Uterus (tissue), 3 donors: ENCODE measurements at regions not wholly inside any gene's neighbourhood (a gene's known extent, or its start where the extent isn't known, plus 50 kb on each side); places are given as distances from the start of the nearest gene placed in this dataset.
"Not testable (repeated sequence)": the region's sequence is repeated elsewhere in the genome, so short reads cannot be mapped to it uniquely, and the experiment has no call there.

Experiments used
- DNase-seq, 2 donors: peaks; one replicate each; pipeline ENCODE4 v3.0.0-alpha.2; 2019 to 2020
- H3K27ac ChIP-seq, 2 donors: fragments of 200-600 bp; sonication (generic); 1 replicate in 1 of 2; 2 replicates in 1 of 2; pipeline ENCODE4 v1.5.1; 2016 to 2018
- H3K27me3 ChIP-seq, 2 donors: fragments of 200-600 bp; sonication (generic); one replicate each; pipeline ENCODE4 v1.5.1; 2018 to 2019; ENCODE audit warnings: control low read depth in 1 of 2
- H3K36me3 ChIP-seq, 2 donors: fragments of 200-600 bp; sonication (generic); one replicate each; pipeline ENCODE4 v1.5.1; 2019; ENCODE audit warnings: control low read depth in 1 of 2
- H3K4me1 ChIP-seq, 2 donors: fragments of 200-600 bp; sonication (generic); one replicate each; pipeline ENCODE4 v1.5.1; 2018 to 2019; ENCODE audit warnings: control low read depth in 1 of 2
- H3K4me3 ChIP-seq, 2 donors: fragments of 200-600 bp; sonication (generic); 1 replicate in 1 of 2; 2 replicates in 1 of 2; pipeline ENCODE4 v1.5.1; 2018 to 2019; ENCODE audit warnings: mild to moderate bottlenecking in 1 of 2
- H3K9me3 ChIP-seq, 2 donors: fragments of 200-600 bp; sonication (generic); one replicate each; pipeline ENCODE4 v1.5.1; 2019; ENCODE audit warnings: control low read depth in 1 of 2
- POLR2A ChIP-seq, 2 donors: fragments of 450-650 bp; IDR thresholded peaks; one replicate each; pipeline ENCODE4 v1.6.1; 2016; ENCODE audit warnings: antibody characterized with exemption in 2 of 2, mild to moderate bottlenecking in 1 of 2, moderate library complexity in 1 of 2
- intact Hi-C: fragments of 100-400 bp; cut with DNase I; formaldehyde crosslinking; loops from one replicate; pipeline ENCODE4 v1.15.1; 2023; ENCODE audit warnings: low total_unique reads
- TF ChIP-seq, protein P1 (sequence below), 4 experiments: fragments of 200-600 bp in 2 of 4; fragments of 450-650 bp in 2 of 4; sonication (generic) in 2 of 4; IDR thresholded peaks; one replicate each; pipeline ENCODE4 v1.5.1; 2016 to 2019; ENCODE audit warnings: antibody characterized with exemption in 4 of 4, mild to moderate bottlenecking in 2 of 4, moderate library complexity in 1 of 4
- donor health status: DM: yes; HTN: yes; CAD: no.

GRCh38 chr1:30444850-30445249 lies 278.5 kb downstream of the MATN1 start:
- no peaks in the 10 kb centered on the region for H3K27me3 ChIP-seq
- no peaks in the 10 kb centered on the region for H3K36me3 ChIP-seq
- intact Hi-C loops: no loop called here
- no peaks in the 10 kb centered on the region for H3K4me1 ChIP-seq
- H3K4me3 ChIP-seq: no peak overlapping the region
- no peak overlapping the region for H3K27ac ChIP-seq
- H3K9me3 ChIP-seq: no peaks in the 10 kb centered on the region
- no peak for DNase-seq
- TF ChIP-seq POLR2A (IDR thresholded peaks at IDR 0.05): no peak
- TF ChIP-seq, protein P1, sequence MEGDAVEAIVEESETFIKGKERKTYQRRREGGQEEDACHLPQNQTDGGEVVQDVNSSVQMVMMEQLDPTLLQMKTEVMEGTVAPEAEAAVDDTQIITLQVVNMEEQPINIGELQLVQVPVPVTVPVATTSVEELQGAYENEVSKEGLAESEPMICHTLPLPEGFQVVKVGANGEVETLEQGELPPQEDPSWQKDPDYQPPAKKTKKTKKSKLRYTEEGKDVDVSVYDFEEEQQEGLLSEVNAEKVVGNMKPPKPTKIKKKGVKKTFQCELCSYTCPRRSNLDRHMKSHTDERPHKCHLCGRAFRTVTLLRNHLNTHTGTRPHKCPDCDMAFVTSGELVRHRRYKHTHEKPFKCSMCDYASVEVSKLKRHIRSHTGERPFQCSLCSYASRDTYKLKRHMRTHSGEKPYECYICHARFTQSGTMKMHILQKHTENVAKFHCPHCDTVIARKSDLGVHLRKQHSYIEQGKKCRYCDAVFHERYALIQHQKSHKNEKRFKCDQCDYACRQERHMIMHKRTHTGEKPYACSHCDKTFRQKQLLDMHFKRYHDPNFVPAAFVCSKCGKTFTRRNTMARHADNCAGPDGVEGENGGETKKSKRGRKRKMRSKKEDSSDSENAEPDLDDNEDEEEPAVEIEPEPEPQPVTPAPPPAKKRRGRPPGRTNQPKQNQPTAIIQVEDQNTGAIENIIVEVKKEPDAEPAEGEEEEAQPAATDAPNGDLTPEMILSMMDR (IDR thresholded peaks at IDR 0.05): no peak

DNA sequence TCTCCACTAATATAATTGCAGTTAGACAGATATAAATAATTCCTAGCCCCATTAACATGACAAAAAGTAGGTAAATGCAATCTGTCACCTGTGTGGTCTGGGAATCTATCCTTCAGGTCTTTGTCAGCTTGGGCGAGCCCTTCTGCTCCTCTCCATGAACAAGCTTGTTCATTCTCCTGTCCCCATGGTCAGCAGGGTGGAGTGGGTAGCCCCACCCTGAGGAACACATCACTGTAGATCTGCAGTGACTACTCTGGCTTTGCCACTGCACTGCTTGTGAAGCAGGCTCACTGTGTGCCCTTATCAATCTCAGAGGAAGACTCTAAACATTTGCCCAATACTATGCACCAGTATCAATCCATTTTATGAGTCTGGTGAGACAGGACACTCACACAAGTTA lies 279.0 kb downstream of the MATN1 start:
- no peaks in the 10 kb centered on the region for H3K4me1 ChIP-seq
- intact Hi-C loops: no loop called here
- H3K27me3 ChIP-seq: no peaks in the 10 kb centered on the region
- no peaks in the 10 kb centered on the region for H3K36me3 ChIP-seq
- no peak overlapping the region for H3K27ac ChIP-seq
- H3K4me3 ChIP-seq: no peak overlapping the region
- no peaks in the 10 kb centered on the region for H3K9me3 ChIP-seq
- no peak for DNase-seq
- TF ChIP-seq, protein P1 (IDR thresholded peaks at IDR 0.05): no peak
- TF ChIP-seq POLR2A (IDR thresholded peaks at IDR 0.05): no peak

GRCh38 chr1:30438274-30438673 lies 285.1 kb downstream of the MATN1 start:
- intact Hi-C loops: not testable (repeated sequence)

GRCh38 chr1:30437059-30437576 lies 286.3 kb downstream of the MATN1 start:
- Histone ChIP-seq H3K4me3 (no peak overlapping the region), H3K27ac (no peak overlapping the region), H3K36me3 (no peaks in the 10 kb centered on the region), H3K27me3 (no peaks in the 10 kb centered on the region), H3K4me1 (no peaks in the 10 kb centered on the region), H3K9me3 (no peaks in the 10 kb centered on the region)
- DNase-seq: peak in 1 of 2 donors; percentile 1
- no peak for TF ChIP-seq POLR2A (IDR thresholded peaks at IDR 0.05)
- TF ChIP-seq, protein P1 (IDR thresholded peaks at IDR 0.05): no peak
- intact Hi-C loops: no loop called here

More at GRCh38 chr1:30438274-30438673, 285.1 kb downstream of the MATN1 start:
- H3K4me3 ChIP-seq, DNase-seq, H3K4me1 ChIP-seq, H3K9me3 ChIP-seq, H3K36me3 ChIP-seq, H3K27ac ChIP-seq, H3K27me3 ChIP-seq: not testable (repeated sequence)

- TF ChIP-seq, protein P1 (IDR thresholded peaks at IDR 0.05): no peak
- TF ChIP-seq POLR2A (IDR thresholded peaks at IDR 0.05): no peak
- H3K27ac ChIP-seq: no peak overlapping the region
- no peaks in the 10 kb centered on the region for H3K4me1 ChIP-seq
- no peaks in the 10 kb centered on the region for H3K27me3 ChIP-seq
- intact Hi-C loops: no loop called here
- no peak overlapping the region for H3K4me3 ChIP-seq
- no peaks in the 10 kb centered on the region for H3K36me3 ChIP-seq
- DNase-seq: peak in 1 of 2 donors; percentile 1
- H3K9me3 ChIP-seq: peaks cover 0 to 13% of the 10 kb centered on the region in 2 donors
Observed at GRCh38 chr1:30427545-30427944, 295.8 kb downstream of the MATN1 start.

DNA sequence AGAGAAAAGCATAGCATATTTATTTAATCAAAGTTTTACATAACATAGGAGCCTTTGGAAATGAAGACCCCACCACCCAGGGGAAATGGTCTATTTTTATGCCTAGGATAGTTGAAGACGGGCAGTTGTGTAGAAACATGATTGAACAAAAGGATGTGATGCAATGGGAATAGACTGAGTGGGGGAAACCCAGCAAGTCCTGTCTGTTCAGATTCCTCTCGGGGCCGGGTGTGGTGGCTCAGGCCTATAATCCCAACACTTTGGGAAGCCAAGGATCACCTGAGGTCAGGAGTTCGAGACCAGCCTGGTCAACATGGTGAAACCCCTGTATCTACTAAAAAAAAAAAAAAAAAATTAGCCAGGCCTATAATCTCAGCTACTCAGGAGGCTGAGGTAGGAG lies 298.3 kb downstream of the MATN1 start:
- H3K9me3 ChIP-seq: peaks cover 0 to 13% of the 10 kb centered on the region in 2 donors
- H3K27me3 ChIP-seq: no peaks in the 10 kb centered on the region
- intact Hi-C loops: no loop called here
- no peak for DNase-seq
- H3K36me3 ChIP-seq: no peaks in the 10 kb centered on the region
- no peak overlapping the region for H3K4me3 ChIP-seq
- H3K4me1 ChIP-seq: no peaks in the 10 kb centered on the region
- no peak for TF ChIP-seq POLR2A (IDR thresholded peaks at IDR 0.05)
- TF ChIP-seq, protein P1 (IDR thresholded peaks at IDR 0.05): no peak
- H3K27ac ChIP-seq: no peak overlapping the region
